ENCODE measurements at regions not wholly inside any gene's neighbourhood (a gene's known extent, or its start where the extent isn't known, plus 50 kb on each side); places are given as distances from the start of the nearest gene placed in this dataset.

DNA sequence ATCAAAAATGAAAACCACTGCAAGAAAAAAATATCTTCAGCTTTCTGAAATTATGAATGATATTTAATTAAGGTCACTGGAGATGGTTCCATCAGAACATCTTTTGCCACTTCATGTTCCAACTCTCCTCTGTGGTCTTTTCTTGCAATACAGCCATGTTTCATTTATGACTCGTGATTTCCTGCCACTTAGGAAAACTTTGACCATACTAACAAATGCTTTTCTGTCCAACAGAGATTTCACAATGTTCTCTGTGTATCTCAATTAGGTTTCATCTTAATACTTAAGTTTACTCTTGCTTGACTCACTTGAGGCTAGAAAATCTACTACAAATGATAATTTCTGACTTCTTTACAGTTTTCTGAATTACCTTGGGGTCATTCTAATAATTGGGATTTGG, 330.9 kb downstream of the CXXC4 start:
- Histone ChIP-seq H3K4me3 (ENCODE audit: low read depth, low read length) (no peak overlapping the region), H3K27me3 (ENCODE audit: control insufficient read depth, insufficient read depth, low read length) (no peaks in the 10 kb centered on the region), H3K36me3 (ENCODE audit: control insufficient read depth, insufficient read depth, low read length) (no peaks in the 10 kb centered on the region)
- FAIRE-seq, result no peak
- DNase-seq (ENCODE audit: low read depth), result peak; percentile 75
- TF ChIP-seq, protein P1, sequence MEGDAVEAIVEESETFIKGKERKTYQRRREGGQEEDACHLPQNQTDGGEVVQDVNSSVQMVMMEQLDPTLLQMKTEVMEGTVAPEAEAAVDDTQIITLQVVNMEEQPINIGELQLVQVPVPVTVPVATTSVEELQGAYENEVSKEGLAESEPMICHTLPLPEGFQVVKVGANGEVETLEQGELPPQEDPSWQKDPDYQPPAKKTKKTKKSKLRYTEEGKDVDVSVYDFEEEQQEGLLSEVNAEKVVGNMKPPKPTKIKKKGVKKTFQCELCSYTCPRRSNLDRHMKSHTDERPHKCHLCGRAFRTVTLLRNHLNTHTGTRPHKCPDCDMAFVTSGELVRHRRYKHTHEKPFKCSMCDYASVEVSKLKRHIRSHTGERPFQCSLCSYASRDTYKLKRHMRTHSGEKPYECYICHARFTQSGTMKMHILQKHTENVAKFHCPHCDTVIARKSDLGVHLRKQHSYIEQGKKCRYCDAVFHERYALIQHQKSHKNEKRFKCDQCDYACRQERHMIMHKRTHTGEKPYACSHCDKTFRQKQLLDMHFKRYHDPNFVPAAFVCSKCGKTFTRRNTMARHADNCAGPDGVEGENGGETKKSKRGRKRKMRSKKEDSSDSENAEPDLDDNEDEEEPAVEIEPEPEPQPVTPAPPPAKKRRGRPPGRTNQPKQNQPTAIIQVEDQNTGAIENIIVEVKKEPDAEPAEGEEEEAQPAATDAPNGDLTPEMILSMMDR (IDR thresholded peaks at IDR 0.05; ENCODE audit: insufficient read depth, low read length, severe bottlenecking), result no peak

DNA sequence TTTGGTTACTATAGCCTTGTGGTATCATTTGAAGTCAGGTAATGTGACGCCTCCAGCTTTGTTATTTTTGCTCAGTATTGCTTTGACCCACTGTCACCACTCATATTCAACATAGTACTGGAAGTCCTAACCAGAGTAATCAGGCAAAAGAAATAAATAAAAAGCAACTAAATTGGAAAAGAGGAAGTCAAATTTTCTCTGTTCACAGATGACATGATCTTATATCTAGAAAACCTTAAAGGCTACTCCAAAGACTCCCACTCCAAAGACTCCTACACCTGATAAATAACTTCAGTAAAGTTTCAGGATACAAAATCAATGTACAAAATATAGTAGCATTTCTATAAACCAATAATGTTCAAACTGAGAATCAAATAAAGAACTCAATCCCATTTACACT, 348.6 kb downstream of the CXXC4 start:
- TF ChIP-seq, protein P1 (IDR thresholded peaks at IDR 0.05; ENCODE audit: insufficient read depth, low read length, severe bottlenecking), result no peak
- H3K27me3 ChIP-seq (ENCODE audit: control insufficient read depth, insufficient read depth, low read length), result no peaks in the 10 kb centered on the region
- FAIRE-seq (no peak), DNase-seq (ENCODE audit: low read depth) (no peak)
- no peak overlapping the region for H3K4me3 ChIP-seq (ENCODE audit: low read depth, low read length)
- no peaks in the 10 kb centered on the region for H3K36me3 ChIP-seq (ENCODE audit: control insufficient read depth, insufficient read depth, low read length)

DNA sequence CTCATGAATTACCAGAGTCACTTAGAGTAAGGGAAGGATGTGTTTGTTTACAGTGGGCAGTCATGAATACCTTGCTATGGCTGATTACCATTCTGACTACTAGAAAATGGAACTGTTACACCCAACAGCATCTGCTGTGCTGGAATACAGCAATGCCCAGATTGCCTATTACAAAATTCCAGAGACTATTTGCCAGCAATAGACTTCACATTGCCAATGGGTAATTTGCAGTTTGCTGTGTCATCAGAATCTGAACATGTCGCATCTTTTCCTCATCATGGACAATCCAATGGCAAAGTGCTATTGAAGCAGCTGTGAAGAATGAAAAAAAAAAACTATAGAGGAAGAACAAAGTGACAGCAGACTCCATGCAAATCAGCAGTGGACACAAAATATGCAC, 356.6 kb downstream of the CXXC4 start:
- no peak overlapping the region for H3K4me3 ChIP-seq (ENCODE audit: low read depth, low read length)
- FAIRE-seq, result no peak
- no peaks in the 10 kb centered on the region for H3K36me3 ChIP-seq (ENCODE audit: control insufficient read depth, insufficient read depth, low read length)
- no peaks in the 10 kb centered on the region for H3K27me3 ChIP-seq (ENCODE audit: control insufficient read depth, insufficient read depth, low read length)
- TF ChIP-seq, protein P1 (IDR thresholded peaks at IDR 0.05; ENCODE audit: insufficient read depth, low read length, severe bottlenecking), result no peak
- no peak for DNase-seq (ENCODE audit: low read depth)

DNA sequence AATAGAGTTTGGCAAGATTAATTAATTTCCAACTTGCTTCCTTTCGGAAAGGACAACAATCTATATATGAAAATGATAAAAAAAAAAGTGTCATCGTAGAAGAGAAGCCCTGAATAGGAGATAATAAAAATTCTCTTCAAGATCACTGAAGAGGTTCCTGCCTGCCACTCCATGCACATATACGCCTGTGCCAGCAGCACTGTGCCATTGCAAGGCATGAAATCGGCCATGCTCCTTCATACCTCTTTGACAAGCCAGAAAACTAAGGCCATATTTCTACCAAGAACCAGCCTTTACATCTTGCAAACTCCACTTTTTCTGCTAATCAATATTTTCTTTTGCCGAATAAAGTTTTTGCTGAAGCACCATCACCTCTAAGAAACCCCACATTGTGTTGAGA, 365.5 kb downstream of the CXXC4 start:
- Histone ChIP-seq H3K36me3 (ENCODE audit: control insufficient read depth, insufficient read depth, low read length) (no peaks in the 10 kb centered on the region), H3K4me3 (ENCODE audit: low read depth, low read length) (no peak overlapping the region), H3K27me3 (ENCODE audit: control insufficient read depth, insufficient read depth, low read length) (no peaks in the 10 kb centered on the region)
- FAIRE-seq (no peak), DNase-seq (ENCODE audit: low read depth) (no peak)
- TF ChIP-seq, protein P1 (IDR thresholded peaks at IDR 0.05; ENCODE audit: insufficient read depth, low read length, severe bottlenecking), result no peak

DNA sequence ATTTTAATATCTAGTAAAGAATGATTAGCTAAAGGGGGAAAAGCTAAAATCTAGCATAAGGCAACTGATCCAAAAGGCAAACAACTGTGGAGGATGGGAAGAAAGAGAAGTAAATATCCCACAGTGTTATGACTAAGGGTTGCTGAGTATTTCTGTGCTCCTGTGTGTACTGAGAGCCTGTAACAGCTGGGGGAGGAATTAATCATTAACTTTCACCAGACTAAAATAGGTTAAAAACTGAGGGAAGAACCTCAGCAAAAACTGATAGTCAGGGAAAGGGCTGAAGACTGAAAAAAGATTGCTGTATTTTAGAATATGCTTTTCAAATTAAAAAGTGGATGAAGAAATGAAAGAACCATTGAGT, 365.9 kb downstream of the CXXC4 start:
- Histone ChIP-seq H3K4me3 (ENCODE audit: low read depth, low read length) (no peak overlapping the region), H3K36me3 (ENCODE audit: control insufficient read depth, insufficient read depth, low read length) (no peaks in the 10 kb centered on the region), H3K27me3 (ENCODE audit: control insufficient read depth, insufficient read depth, low read length) (no peaks in the 10 kb centered on the region)
- DNase-seq (ENCODE audit: low read depth) (peak; percentile 27), FAIRE-seq (no peak)
- TF ChIP-seq, protein P1 (IDR thresholded peaks at IDR 0.05; ENCODE audit: insufficient read depth, low read length, severe bottlenecking), result no peak

DNA sequence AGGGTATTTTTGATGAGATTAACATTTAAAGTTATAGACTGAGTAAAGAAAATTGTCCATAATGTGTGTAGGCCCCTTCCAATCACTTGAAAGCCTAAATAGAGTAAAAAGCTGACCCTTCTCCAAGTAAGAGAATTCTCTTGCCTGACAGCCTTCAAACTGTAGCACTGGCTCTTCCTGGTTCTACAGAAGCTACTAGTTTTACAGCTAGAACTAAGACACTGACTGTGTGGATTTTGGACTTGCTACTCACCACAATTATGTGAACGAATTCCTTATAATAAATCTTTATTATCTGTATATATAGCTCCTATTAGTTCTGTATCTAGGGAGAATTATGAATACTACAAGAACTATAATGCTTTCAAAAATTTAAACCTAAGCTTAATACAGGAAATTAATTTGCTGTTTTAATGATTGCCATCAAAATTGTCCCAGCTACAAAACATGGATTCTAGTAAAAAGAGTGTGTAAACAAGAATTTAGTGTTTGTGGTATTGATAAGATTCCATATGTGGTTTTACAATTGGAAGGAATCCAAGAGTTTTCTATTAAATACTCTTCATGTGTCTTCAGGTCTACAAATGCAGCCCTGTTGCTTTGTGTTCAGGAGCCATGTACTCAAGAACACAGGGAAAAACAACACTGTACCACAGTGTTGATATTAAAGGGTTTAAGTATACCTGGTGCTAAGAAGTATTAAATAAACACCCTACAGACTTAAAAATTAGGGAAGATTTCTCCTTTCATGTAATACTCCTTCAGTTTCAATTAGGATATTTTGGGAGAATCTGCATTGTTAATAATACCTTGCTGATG, 366.5 kb downstream of the CXXC4 start:
- H3K27me3 ChIP-seq (ENCODE audit: control insufficient read depth, insufficient read depth, low read length), result no peaks in the 10 kb centered on the region
- no peaks in the 10 kb centered on the region for H3K36me3 ChIP-seq (ENCODE audit: control insufficient read depth, insufficient read depth, low read length)
- no peak overlapping the region for H3K4me3 ChIP-seq (ENCODE audit: low read depth, low read length)
- TF ChIP-seq, protein P1 (IDR thresholded peaks at IDR 0.05; ENCODE audit: insufficient read depth, low read length, severe bottlenecking), result no peak
- DNase-seq (ENCODE audit: low read depth) (no peak), FAIRE-seq (no peak)

All from bronchial epithelial cell (primary cell).